AG04449 (cell line): ENCODE measurements at regions not wholly inside any gene's neighbourhood (a gene's known extent, or its start where the extent isn't known, plus 50 kb on each side); places are given as distances from the start of the nearest gene placed in this dataset.

ENCODE experiments used
- CTCF ChIA-PET: fragments of 350-600 bp; formaldehyde crosslinking; extraction: SDS; loops from one replicate; lab custom pipeline; 2021; ENCODE audit warnings: antibody characterized with exemption; lab: Yijun Ruan, JAX
- POLR2A ChIA-PET: fragments of 400-600, 350-600 bp; formaldehyde crosslinking; extraction: SDS; loops from one replicate; lab custom pipeline; 2020; ENCODE audit warnings: antibody characterized with exemption, inconsistent platforms; lab: Yijun Ruan, JAX
- DNase-seq: peaks from one replicate; pipeline ENCODE4 v3.0.0-alpha.2; 2010; ENCODE audit warnings: low read depth, low spot score
- H3K4me3 ChIP-seq: 2 replicates; pipeline ENCODE4 v1.5.1; 2011; ENCODE audit warnings: low read depth, mild to moderate bottlenecking, control low read depth, low read length
- CTCF ChIP-seq: IDR thresholded peaks from one replicate; pipeline ENCODE4 v1.5.1; 2011; ENCODE audit warnings: mild to moderate bottlenecking, moderate library complexity, low read length, control low read depth, inconsistent platforms; ENCODE audit not compliant: insufficient read depth; ENCODE audit errors: missing control alignments

GRCh38 chr5:171639966-171640365, 145.7 kb upstream of the SMIM23 start:
- DNase-seq = no peak
- no peak for TF ChIP-seq CTCF
- ChIA-PET CTCF (interaction anchor here (1.5 to 3.2 kb wide), 3 partner anchors 9 to 272 kb away, joined by 5 to 23 read pairs (median 6); no protein-coding TSS in a partner anchor), POLR2A (no interaction called here)
- no peak overlapping the region for H3K4me3 ChIP-seq

GRCh38 chr5:171640480-171640879, 145.1 kb upstream of the SMIM23 start:
- POLR2A ChIA-PET = no interaction called here
- CTCF ChIA-PET = interaction anchor here (1.3 to 3.2 kb wide), 3 partner anchors 10 to 14 kb away, joined by 3 to 23 read pairs (median 5); no protein-coding TSS in a partner anchor
- H3K4me3 ChIP-seq = no peak overlapping the region
- no peak for DNase-seq
- TF ChIP-seq CTCF = no peak

GRCh38 chr5:171641891-171642290, 143.7 kb upstream of the SMIM23 start:
- CTCF ChIA-PET = interaction anchor here (3.2 kb wide), 1 partner anchor 11 kb away, joined by 23 read pairs; no protein-coding TSS in a partner anchor
- no peak for TF ChIP-seq CTCF
- H3K4me3 ChIP-seq = no peak overlapping the region
- POLR2A ChIA-PET = no interaction called here
- no peak for DNase-seq

GRCh38 chr5:171642894-171643293, 142.7 kb upstream of the SMIM23 start:
- H3K4me3 ChIP-seq = no peak overlapping the region
- DNase-seq = no peak
- CTCF ChIA-PET = interaction anchor here (1.6 kb wide), 1 partner anchor 13 kb away, joined by 3 read pairs; no protein-coding TSS in a partner anchor
- TF ChIP-seq CTCF = no peak
- POLR2A ChIA-PET = no interaction called here

- H3K4me3 ChIP-seq = no peak overlapping the region
- POLR2A ChIA-PET = no interaction called here
- no peak for TF ChIP-seq CTCF
- no peak for DNase-seq
- CTCF ChIA-PET = interaction anchor here (1.5 to 1.6 kb wide), 2 partner anchors 15 to 264 kb away, joined by 3 to 4 read pairs; no protein-coding TSS in a partner anchor
Observed at GRCh38 chr5:171644536-171644935, 141.1 kb upstream of the SMIM23 start.

- ChIA-PET CTCF (interaction anchor here (0.9 to 2.8 kb wide), 8 partner anchors 8 to 265 kb away, joined by 3 to 10 read pairs (median 4); no protein-coding TSS in a partner anchor), POLR2A (interaction anchor here (0.6 kb wide), 1 partner anchor 74 kb away, joined by 3 read pairs; no protein-coding TSS in a partner anchor)
- TF ChIP-seq CTCF = no peak
- no peak for DNase-seq
- H3K4me3 ChIP-seq = no peak overlapping the region
Observed at GRCh38 chr5:171646102-171647042, 139.2 kb upstream of the SMIM23 start.
